Body of pancreas (tissue), 4 donors: ENCODE measurements at regions not wholly inside any gene's neighbourhood (a gene's known extent, or its start where the extent isn't known, plus 50 kb on each side); places are given as distances from the start of the nearest gene placed in this dataset.

ENCODE experiments used
- CTCF ChIP-seq, 7 experiments: fragments of 450-650 bp in 4 of 7; fragments of 200-600 bp in 3 of 7; sonication (generic) in 3 of 7; IDR thresholded peaks; one replicate each; pipeline ENCODE4 v1.5.1; 2016 to 2019; ENCODE audit warnings: antibody characterized with exemption in 7 of 7
- POLR2A ChIP-seq, 3 donors: fragments of 450-650 bp; IDR thresholded peaks; one replicate each; pipeline ENCODE4 v1.6.1; 2016; ENCODE audit warnings: antibody characterized with exemption in 3 of 3, mild to moderate bottlenecking in 2 of 3

DNA sequence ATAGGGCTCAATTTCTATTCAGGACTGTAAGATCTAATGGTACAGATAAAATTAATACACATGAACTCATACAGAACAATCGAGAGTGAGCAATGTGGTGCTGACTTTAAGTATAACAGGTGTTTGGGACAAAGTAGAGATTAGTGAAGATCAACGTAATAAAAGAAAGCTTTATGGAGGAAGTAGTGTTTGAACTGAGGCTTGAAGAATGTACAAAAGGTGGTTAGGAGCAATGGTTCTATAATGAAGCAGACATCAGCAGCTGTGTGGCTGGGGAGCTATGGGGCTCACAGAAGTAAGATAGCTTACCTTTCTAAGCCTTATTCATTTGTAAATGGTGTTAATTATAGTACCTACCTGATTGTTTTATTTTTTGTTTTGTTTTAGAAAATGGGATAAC, 275.4 kb upstream of the RGMB start:
- TF ChIP-seq CTCF (IDR thresholded peaks at IDR 0.05) (no peak), POLR2A (IDR thresholded peaks at IDR 0.05) (no peak)
